ENCODE measurements at regions not wholly inside any gene's neighbourhood (a gene's known extent, or its start where the extent isn't known, plus 50 kb on each side); places are given as distances from the start of the nearest gene placed in this dataset.
"Not testable (repeated sequence)": the region's sequence is repeated elsewhere in the genome, so short reads cannot be mapped to it uniquely, and the experiment has no call there.

DNA sequence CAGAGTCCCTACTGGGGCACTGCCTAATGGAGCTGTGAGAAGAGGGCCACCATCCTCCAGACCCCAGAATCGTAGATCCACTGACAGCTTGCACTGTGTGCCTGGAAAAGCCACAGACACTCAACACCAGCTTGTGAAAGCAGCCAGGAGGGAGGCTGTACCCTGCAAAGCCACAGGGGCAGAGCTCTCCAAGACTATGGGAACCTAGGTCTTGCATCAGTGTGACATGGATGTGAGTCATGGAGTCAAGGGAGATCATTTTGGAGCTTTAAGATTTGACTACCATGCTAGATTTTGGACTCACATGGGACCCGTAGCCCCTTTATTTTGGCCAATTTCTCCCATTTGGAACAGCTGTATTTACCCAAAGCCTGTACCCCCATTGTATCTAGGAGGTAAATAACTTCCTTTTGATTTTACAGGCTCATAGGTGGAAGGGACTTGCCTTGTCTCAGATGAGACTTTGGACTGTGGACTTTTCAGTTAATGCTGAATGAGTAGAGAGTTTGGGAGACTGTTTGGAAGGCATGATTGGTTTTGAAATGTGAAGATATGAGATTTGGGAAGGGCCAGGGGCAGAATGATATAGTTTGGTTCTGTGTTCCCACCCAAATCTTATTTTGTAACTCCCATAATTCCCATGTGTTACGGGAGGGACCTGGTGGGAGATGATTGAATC is 734.6 kb downstream of the USP25 start:
- ATAC-seq; intact Hi-C loops (cut with micrococcal nuclease); DNase-seq: not testable (repeated sequence)

DNA sequence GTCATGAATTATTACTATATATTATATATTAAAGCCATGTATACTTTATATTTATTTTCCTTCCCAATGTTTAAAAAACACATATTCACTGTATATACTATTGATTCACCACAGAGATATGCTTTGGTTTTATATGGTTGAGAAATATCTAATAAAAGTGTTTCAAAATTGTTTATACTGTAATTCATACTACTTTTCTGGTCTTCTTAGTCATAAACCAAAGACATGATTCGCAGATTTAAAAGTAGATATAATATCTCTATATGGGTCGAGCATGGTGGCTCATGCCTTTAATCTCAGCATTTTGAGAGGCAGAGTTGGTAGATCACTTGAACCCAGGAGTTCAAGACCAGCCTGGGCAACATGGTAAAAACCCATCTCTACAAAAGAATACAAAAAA is 738.4 kb downstream of the USP25 start:
- intact Hi-C loops (cut with micrococcal nuclease), result no loop called here
- no peak for ATAC-seq
- DNase-seq, result no peak

DNA sequence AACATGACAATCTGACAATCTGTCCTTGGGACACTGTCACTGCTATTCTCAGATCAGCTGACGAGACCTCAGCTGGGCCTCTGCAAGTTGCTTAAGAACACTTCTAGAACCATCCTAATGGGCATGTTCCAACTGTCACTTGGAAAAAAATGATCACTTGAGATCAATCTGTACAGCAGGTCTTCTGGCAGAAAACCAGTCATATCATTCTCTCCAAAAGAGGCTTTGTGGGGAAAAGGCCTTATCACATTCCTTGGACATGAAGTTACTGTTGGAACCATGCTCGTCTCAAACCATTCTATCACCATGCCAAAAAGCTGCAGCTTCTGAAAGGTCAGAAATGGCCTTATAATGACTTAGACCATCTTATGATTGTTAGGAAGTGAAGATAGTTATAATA is 744.2 kb downstream of the USP25 start:
- ATAC-seq, result peak; percentile 83
- intact Hi-C loops (cut with micrococcal nuclease), result no loop called here
- no peak for DNase-seq

DNA sequence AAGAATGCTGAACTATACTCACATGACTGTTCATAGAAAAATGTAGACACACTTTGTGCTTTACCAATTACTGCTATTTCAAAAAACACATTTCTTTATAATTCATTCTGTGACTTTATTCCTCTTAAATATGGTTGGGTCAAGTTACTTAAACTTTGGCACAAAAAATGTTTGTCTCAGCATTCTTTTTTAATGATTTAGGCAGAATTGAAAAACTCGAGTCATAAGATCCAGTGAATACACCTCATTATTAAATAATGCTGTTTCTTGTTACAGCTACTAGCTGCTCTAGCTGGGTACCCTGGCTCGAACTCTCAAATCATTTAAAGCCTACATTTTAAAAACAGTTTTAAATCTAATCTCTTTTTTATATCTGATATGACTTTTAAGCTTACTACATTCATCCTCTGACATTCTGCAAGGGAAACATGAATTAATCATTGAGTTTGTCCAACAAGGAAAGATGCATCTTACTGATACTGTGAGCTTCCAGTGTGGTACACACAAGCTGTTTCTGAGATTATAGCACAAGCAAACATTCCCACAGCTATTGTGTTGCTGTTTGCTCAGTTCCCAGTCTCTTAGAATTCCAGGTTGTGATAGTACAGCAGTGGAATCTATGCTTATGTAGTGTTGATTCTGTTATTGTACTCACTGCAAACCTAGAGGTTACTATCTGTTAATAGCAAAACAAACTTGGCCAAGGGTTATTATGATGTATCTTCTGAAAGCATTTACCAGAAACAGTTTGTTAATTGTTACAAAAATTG is 746.5 kb downstream of the USP25 start:
- intact Hi-C loops (cut with micrococcal nuclease), result no loop called here
- peak; percentile 34 for ATAC-seq

DNA sequence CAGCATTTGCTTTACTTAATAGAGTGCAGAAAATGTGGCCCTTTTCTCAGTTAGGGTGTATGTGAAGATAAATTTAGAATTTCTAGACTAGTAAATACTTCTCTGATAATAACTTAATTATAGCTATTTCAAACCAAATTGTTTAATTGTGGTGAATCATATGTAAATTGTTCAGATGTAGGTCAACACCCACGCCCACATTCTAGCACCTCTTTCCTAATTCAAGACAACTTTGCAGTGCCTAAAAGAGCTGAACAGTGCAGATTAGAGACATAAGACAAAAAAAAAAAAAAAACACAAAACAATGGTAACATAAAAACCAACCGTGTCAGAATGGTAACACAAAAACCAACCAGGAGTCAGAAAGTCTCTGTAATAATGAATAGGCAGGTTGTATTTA is 758.3 kb downstream of the USP25 start:
- intact Hi-C loops (cut with micrococcal nuclease), result no loop called here
- ATAC-seq (no peak), DNase-seq (no peak)

More for the DNA sequence above, 746.5 kb downstream of the USP25 start:
- DNase-seq, result no peak

DNA sequence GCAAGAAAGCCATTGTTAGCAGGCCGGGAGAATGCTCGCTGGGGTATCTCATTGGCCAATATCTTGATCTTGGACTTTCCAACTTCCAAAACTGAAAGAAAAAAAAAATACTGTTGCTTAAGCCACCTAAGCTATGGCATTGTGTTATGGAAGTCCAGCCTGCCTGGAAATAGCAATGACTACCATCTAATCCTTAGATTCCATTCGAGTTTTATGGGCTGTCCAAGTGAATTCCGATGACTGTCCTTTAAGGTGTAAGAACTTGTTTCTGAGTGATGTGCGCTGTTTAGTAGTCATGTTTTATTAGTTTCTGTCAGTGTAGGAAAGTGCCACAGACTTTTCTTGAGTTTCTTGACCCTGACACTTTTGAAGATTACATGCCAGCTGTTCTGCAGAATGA is 762.6 kb downstream of the USP25 start:
- intact Hi-C loops (cut with micrococcal nuclease), result no loop called here
- no peak for DNase-seq
- ATAC-seq, result no peak

DNA sequence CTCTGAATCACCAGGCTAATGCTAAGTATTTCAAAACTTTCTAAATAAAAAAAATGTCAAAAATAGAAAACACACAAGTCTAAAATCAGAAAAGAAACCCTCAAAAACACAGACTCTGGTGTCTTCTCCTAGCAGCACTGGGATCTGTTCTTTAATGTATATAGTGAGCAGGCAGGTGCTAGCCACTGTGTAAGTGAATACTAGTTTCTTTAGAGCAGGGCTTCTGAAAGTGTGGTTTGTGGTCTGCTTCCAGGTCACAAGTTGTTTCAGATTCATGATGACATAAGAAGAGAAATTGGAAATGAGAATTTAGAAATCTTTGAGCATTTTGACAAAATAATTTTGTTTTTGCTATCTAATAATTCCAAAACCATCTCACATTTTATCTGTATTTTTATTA is 763.1 kb downstream of the USP25 start:
- DNase-seq (no peak), ATAC-seq (no peak)
- intact Hi-C loops (cut with micrococcal nuclease), result no loop called here

DNA sequence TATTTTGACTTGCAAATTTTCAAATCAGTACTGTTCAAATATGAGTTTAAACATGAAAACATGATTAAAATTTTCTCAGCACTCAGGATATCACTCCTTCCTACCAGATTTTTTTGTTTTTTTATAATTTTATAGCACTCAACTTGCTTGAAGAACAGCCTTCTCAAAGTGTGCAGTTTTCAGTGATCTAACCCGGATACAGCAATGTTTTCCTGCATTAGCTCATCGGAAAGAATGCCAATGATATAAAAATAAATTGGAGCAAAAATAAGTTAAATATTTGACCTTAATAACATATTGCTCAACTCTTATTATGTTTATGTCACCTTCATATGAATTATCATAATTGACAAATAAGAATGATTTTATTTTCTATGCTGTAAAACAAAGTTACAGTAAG is 766.8 kb downstream of the USP25 start:
- intact Hi-C loops (cut with micrococcal nuclease), result no loop called here
- no peak for DNase-seq
- no peak for ATAC-seq

DNA sequence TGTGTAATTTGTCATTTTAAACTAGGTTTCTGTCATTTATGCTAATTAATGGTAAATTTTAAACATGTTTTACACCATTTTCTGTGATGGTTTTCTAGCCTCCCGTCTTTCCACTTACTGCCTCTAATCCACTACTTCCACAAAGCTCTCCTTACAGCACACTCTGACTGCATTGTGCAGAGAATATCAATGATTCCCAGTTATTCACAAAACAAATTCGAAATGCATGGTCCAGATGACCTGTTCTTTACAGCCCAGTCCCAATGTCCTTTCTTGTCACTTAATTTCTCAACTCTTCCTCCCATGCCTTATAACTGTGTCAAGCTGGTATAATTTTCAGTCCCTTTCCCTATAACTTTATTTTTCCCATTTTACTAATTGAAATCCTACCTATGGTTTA is 770.5 kb downstream of the USP25 start:
- ATAC-seq (no peak), DNase-seq (no peak)
- intact Hi-C loops (cut with micrococcal nuclease), result no loop called here

DNA sequence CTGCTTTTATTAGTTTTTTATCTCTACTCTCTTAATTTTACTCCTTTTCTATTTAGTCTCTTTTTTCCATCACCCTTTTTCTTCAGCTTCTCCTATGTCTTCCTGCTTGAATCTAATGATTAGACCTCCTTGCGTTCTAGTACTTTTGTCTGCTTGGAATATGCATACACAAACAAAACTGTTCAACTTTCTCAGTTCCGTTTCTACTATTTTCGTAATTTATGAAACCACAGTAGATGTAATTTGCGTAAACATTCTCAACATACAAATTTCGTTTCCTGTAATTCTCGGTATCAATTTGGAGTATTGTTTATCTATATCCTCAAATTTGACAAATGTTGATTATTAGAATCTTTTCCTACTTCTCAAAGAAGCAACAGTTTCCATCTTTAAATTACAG is 772.5 kb downstream of the USP25 start:
- intact Hi-C loops (cut with micrococcal nuclease), result no loop called here
- ATAC-seq (no peak), DNase-seq (no peak)

DNA sequence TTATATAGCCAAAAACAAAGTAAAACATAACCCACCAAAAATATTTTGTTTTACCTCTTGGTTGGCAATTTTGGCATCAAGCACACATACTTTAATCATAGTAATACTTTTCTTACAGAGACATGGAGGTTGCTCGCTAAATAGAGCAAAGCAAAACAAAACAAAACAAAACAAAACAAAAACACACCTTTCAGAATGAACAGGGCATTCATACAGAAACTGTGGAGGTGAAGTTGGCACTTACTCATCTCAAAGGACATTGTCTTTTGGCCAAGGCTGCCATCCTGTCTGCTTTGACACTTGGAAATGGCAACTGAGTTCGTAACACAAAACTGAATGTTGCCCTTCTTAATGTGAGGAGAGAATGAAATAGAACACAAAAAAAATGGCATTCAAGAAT is 773.1 kb downstream of the USP25 start:
- no peak for DNase-seq
- intact Hi-C loops (cut with micrococcal nuclease), result no loop called here
- ATAC-seq, result no peak

DNA sequence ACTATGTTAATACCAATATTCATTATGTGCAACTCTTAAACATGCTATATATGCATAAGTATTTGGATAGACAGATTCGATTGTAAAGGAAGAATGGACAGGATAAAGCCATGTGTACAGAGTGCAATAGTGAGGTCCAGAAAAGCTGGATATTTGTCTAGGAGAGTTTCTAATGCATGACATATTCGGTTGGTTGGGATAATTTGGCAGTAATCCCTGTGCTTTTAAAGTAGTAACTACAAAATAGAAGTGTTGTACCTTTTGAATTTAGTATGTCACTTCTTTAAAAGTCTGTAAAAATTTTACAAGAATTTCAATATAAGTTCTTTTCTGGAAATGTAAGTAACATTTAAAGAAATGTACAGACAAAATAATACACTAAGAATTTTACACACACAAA is 774.5 kb downstream of the USP25 start:
- intact Hi-C loops (cut with micrococcal nuclease), result no loop called here
- DNase-seq (no peak), ATAC-seq (no peak)

DNA sequence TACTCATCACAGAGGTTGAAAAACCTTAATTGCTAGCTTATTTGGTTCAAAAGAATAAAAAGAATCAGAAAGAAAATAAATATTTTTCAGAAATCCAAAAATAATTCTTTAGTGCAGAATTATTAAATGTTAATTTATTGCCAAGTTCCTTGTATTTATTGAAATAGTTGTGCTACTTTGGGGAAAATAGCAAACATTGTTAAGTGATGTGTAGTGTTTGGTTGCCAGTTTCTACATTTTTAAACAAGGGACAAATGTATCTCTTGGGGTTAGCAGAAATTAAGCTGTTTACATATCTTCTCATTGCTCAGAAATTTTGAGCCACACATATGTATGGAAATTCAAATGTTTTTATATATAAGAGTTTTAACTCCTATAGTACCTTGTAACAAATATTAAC is 775.0 kb downstream of the USP25 start:
- intact Hi-C loops (cut with micrococcal nuclease), result no loop called here
- no peak for ATAC-seq
- DNase-seq, result no peak

DNA sequence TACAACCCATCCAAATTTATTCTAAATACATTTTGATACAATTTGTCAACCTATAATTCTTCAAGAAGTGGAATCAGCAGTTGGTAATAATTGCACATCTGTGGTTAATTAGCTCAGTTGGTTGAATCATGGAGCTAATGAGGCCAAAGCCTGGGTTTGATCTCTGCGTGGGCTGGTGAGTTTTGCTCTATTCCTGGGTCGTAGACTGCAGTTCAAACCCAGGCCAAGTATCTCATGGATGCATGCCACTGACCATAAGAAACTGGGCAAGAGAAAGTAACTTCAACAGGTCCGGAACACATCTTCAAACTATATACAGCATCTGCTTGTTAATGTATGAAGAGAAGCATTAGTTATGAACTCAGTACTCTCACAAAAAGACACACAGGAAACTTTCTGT is 779.7 kb downstream of the USP25 start:
- intact Hi-C loops (cut with micrococcal nuclease), result no loop called here
- DNase-seq (no peak), ATAC-seq (peak; percentile 28)

DNA sequence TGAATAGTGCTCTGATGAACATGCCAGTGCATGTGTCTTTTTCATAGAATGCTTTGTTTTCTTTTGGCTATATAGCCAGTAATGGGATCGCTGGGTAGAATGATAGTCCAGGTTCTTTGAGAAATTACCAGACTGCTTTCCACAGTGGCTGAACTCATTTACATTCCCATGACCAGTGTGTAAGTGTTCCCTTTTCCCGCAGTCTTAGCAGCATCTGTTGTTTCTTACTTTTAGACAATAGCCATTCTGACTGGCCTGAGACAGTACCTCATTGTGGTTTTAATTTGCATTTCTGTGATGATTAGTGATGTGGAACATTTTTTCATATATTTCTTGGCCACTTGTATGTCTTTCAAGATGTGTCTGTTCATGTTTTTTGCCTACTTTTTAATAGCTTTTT is 784.5 kb downstream of the USP25 start:
- intact Hi-C loops (cut with micrococcal nuclease), result no loop called here
- DNase-seq (no peak), ATAC-seq (no peak)

DNA sequence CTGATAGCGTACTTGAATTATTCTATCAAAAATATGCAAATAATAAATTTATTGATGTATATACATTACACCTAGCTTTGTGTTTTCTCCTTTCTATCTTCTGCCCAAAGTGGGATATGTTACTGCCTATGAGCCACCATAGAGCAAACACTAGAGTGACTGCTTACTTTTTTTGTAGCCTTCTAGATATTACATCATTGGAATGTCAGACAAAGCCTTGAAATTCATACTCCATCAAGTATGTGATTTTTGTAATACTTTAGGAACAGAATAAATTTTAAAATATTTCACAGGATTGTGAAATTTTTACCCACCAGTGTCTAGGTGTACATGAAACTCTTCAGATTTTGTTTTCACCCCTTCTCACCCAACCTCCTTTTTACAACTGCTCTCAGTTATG is 787.6 kb downstream of the USP25 start:
- DNase-seq (no peak), ATAC-seq (no peak)
- intact Hi-C loops (cut with micrococcal nuclease), result no loop called here

DNA sequence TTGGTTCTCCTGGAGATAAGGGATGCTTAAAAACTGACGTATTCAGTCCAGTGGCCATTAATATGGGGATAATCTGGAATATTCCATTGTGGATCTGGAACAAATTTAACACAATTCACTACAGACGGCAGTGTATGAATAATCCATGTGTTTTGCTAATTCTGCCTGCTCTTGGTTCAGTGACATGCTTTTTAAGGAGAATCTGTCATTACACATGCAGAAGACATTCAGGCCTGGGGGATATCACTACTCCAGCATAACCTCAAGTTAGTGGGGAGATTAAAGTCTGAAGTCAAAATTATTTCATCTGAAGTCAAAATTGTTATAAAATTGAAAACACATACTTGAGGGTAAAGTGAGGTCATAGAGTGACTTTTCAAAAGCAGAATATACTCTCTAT is 789.3 kb downstream of the USP25 start:
- ATAC-seq, result no peak

DNA sequence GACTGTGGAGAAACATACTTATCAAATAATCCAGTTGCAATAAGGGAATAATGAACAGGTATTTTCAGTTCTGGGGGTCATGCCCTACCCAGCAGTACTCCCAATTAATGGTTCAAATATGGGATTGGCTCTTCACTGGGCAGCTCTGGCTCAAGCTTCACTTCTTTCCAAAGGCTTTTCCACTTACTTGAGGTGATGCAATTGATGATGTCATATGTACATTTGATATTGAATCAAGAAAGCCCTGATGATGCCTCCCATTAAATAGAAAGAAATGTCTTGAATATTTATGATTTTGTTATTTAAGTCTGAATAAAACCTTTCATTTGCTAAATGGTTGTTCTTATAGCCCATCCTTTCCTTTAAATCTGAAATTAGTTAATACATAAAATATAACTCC is 789.9 kb downstream of the USP25 start:
- DNase-seq, result no peak
- ATAC-seq, result no peak
- intact Hi-C loops (cut with micrococcal nuclease), result no loop called here

More for the DNA sequence above, 789.3 kb downstream of the USP25 start:
- intact Hi-C loops (cut with micrococcal nuclease), result no loop called here
- DNase-seq, result no peak

DNA sequence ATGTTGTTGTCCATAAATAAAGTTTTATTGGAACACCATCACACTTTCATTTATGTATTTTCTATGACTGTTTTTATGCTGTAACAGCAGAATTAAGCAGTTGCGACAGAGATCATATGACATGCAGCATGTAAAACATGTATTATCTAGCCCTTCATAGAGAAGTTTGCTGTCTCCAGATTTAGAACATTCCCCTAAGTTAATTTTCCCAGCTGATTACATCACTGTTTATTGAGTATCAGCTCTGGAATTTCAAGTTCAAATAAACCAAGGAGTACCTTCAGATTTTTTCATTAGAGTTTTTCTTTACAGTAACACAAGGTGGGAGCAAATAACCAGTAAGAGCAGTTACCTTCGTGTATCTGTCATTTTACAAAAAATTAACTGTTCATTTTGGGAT is 792.8 kb downstream of the USP25 start:
- DNase-seq, result no peak
- intact Hi-C loops (cut with micrococcal nuclease), result no loop called here

DNA sequence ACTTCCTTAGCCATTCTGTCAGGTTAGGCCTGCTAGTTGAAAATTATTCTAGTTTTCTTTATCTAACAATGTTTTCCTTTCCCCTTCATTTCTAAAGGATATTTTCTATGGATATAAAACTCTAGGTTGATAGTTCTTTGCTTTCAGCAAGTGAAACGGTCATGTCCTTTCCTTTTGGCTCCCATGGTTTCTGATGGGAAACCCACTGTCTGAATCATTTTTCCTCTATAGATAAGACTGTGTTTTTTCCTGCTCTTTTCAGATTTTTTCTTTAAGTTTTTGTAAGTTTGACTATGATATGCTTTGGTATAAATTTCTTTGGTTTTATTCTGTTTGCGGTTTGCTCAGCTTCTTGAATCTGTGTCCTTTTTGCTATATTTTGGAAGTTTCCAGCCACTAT is 800.9 kb downstream of the USP25 start:
- no peak for DNase-seq
- no peak for ATAC-seq
- intact Hi-C loops (cut with micrococcal nuclease), result no loop called here

More for the DNA sequence above, 792.8 kb downstream of the USP25 start:
- no peak for ATAC-seq

DNA sequence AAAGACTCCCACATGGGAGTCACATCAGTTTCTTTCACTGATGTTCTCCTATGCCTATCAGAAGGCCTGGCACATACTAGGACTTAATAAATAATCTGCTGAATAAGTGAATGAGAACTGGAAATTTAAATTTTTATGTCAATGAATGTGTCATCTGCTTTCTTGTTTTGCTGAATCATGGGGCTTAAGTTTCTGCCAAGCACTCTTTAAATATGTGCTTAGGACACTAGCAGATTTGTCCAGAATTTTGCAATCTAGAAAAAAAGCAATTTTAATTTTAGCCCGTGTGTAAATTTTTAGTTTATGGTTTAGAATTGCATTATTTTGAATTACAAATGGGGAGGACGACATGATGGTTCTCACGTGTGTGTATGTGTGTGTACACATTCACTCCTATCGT is 803.1 kb downstream of the USP25 start:
- ATAC-seq, result no peak
- intact Hi-C loops (cut with micrococcal nuclease), result no loop called here
- DNase-seq, result no peak

Data from left ventricle myocardium superior (tissue), 1 donor.